HG02852 (cell line): ENCODE measurements at regions not wholly inside any gene's neighbourhood (a gene's known extent, or its start where the extent isn't known, plus 50 kb on each side); places are given as distances from the start of the nearest gene placed in this dataset.

Experiments
- ATAC-seq: cut with Tn5 transposase; IDR thresholded peaks from one replicate; pipeline ENCODE4 v1.9.1; 2021; ENCODE audit warnings: mild to moderate bottlenecking, moderate library complexity; ENCODE audit not compliant: unreplicated experiment

- ATAC-seq: no peak
These were observed 159.9 kb downstream of the KLF13 start for GRCh38 chr15:31486506-31486905.

DNA sequence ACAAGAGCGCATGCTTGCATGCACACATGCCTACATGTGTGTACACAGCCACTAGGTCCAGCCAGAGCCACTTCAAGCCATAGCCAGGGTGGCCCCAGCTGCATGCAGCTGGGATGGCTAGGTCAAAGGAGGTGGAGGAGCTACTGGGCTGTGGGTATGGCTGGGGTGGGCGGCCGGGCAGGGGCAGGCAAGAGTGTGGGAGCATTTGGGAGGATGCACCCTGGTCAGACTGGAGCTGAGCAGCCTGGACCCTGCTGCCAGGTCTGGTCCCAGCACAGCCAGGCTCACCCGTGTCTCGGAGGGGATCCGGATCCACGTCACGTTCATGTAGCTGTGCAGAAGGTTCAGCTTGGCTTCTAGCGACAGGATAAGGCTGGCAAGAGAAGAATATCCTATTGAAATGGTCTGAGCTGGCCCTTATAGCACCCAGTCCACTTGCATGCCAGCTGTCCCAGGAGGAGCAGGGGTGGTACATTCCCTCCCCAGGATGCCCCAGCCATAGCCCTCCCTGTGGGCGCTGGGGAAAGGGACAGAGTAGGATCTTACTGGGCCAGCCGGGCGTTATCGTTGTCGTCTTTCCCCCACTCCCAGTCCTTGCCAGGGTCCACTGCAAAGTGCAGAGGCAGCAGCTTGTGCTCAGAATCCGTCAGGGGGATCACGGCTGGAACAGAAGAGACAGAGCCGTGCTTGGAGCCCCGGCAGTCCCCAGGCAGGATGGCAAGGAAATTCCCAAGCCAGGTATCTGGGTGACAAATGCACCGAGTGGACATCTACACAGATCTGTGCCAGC, 160.5 kb downstream of the KLF13 start:
- ATAC-seq: no peak

DNA sequence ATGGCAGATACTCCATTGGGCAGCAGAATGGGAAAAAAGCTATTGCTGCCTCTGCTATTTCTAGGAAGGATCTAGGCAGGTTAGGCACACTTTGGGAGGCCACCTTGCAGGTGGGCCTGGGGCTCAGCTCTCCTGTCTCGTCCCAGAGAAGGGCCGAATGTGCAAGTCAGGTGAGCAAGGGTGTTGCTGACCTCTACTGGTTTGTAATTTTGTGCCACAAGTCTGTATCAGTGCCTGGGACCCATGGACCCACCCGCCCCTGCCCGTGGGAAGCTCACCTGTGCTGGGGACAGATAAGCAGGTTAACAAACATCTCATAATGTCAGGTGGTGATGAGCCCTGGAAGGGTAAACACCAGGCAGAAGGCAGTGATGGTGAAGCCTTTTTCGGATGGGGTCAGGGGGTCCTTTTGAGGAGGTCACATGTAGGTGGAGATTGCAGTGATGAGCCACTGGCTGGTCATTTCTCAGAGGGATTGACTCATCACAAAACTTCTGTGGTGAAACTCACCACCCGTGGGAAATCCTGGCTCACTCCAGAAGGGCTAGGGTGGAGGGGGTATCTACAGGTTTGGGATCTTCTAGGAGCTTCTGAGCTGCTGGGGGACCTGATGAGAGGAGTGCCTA, 161.3 kb downstream of the KLF13 start:
- peak; percentile 34 for ATAC-seq

DNA sequence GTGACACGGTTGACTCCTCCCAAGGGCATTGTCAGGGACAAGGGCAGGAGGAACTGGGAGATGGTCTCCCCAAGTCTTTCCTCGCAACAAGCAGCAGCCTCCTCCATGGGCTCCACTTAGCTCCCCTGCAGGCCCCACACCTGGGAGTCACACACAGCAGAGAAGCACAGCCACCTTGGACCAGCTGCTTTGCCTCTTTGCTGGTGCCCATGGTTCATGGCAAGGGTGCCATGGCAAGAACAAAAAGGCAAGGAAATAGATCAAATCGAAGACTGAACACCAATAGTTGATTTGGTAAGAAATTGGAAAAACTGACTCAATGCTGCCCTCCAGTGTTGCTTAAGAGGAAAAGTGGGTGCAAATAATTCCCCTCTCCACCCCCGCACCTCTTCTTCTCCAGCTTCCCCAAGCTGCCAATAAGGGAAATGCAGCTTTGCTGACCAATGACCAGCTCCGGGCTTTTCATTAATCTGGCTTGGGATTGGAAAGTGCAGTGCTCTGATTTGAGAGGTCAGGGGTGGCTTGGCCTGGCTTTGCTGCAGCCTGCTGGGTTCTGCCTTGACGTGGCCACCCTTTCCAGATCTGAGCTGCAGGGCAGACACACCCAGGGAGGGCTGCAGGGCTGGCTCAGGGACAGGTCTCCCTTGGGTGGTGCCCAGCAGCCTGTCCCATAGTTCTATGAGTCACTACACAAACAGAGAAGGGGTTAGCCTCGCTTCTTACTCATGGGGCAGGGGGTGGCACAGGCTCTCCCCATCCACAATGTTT, 162.0 kb downstream of the KLF13 start:
- peak; percentile 26 for ATAC-seq

DNA sequence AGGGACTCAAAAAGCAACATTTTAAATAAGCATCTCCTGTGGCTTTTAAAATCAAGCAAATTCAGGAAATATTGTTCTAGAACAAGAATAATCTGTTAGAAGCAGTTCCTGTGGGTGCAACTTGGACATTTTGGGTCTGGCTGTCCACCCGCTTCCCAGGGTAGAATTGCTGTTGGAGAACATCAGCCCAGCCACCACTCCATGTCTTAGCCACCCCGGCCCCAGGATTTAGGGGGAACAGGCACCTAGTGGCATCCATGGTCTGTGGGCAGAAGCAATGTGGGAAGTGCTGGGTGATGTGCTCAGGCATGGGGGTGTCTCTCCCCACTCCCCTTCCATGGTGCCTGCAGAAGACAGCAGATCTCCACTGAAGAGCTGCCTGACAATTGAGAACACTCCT, 162.6 kb downstream of the KLF13 start:
- ATAC-seq: no peak

DNA sequence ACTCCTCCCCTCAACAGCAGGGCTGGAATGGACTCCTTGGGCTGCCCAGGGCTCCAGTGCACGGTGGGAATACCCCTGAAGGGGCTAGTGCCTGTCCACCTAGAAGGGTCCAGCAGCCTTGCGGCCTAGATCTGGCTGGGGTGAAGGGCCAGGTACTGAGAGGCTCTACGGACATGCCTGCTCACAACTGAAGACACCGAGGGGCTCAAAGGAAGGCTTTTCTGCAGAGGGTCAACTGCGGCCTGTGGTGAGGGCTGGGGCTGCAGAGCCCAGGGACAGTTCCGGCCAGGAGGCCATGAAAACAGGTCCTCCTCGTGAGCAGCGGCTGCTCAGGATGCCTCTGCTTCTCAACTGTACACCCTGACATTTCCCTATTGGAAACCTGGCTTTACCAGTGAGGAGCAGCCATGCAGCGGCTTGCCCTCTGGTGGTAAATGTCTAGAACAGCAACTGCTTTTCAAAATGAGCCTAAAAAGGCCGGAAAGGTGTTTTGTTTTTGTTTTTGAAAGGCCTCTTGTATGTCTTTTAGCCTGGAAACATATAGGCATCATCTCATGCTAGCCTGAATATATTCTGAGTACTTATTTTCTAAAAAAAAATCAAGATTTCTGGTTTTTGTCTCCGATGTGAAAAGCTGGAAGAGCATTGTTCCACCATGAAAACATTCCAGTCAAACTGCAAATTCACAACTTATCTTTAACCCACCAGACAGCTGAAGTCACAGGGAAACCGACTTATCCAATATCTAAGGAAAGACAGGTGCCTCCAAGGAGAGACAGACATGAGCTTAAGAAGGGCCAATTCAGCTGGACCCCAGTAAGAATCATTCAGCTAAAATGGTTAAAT, 163.4 kb downstream of the KLF13 start:
- no peak for ATAC-seq

- no peak for ATAC-seq
These were observed 168.2 kb downstream of the KLF13 start for GRCh38 chr15:31494786-31495185.

DNA sequence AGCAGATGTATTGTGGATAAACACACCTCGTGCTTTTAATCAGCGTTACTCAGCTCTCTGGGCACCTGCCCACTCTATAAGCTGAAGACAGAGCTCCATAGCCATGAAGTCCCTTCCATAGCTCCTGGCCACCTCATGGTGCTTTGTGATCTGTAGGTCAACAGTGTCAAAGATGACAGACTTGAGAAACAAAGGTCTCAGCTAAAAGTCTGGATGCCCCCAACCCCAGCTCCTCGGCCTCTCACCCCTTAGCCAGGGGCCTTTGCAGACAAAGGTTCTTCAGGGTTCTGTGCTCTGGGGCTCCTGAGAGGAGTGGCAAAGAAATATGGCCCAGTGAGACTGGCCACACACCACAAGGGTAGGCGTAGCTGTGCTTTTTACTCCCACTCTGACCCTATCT, 168.6 kb downstream of the KLF13 start:
- no peak for ATAC-seq

- ATAC-seq: no peak
These were observed 171.2 kb downstream of the KLF13 start for GRCh38 chr15:31497838-31498237.

DNA sequence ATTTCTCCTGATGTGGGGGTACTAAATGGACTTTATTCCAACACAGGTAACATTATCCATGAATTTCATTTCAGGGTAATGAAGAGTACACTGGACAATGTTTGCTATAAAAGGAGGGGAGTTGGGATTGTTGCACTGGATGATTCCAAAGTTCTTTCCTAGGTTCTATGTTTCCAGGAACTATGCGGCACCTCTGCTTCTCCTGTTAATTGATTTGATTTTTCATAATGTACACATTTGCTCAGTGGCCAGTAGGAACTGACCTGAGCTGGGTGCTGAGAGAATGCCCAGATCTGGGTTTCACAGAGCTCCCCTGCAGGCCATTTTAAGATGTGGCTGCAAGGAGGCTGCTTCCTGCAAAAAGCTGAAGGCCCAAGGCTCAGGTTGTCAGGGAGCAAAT, 171.7 kb downstream of the KLF13 start:
- no peak for ATAC-seq

DNA sequence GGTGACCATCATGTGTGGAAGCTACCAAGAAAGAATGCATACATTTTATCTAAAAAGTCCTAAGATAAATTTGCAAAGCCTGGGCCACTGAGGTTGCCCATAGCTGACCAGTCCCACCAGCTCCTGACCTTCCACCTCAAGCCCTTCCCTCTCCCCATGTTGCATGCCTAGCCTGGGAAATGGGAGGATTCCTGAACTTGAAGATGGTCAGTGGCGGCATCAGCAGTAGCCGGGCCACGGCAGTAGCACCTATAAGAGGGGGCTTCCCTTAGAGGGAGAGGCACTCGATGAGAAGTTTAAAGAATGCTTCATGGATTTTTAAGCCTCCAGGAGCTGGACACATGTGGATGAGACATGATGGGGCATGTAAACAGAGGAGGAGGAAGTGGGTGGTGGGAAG, 172.1 kb downstream of the KLF13 start:
- ATAC-seq: no peak

DNA sequence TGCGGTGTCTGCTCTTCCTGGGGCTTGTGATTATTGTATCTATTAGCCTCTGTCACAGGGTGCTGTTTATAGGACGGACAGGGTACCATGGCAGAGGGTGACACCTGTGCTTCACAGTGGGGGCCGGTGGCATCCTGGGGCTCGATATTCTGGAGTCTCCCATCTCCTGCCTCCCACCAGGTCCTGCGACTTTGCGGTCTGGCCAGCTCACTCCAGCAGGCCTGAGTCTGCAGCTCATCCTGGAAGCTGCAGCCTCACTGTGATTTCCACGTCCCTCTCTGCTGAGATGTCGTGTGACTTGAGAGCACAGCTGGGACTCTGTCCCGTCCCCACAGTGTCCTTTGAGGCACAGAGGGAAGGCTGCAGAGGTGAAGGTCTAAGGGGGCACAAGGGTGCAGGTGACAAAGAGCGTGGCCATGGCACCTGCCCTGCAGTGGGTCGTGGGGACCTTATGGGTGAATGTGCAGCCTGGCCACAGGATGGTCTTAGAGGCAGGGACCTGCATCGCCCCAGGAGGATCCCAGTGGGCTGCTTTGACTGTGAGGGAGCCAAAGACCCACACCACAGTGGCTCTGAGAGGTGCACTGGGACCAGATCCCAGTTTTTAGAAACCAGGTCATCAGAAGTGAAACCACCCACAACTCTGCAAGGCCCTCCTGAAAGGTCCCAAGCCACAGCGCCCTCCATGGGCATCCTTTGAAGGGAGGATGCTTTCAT, 172.8 kb downstream of the KLF13 start:
- no peak for ATAC-seq

- ATAC-seq: no peak
These were observed 173.5 kb downstream of the KLF13 start for GRCh38 chr15:31499953-31500765.

- ATAC-seq: no peak
These were observed 174.3 kb downstream of the KLF13 start for GRCh38 chr15:31500766-31501449.

DNA sequence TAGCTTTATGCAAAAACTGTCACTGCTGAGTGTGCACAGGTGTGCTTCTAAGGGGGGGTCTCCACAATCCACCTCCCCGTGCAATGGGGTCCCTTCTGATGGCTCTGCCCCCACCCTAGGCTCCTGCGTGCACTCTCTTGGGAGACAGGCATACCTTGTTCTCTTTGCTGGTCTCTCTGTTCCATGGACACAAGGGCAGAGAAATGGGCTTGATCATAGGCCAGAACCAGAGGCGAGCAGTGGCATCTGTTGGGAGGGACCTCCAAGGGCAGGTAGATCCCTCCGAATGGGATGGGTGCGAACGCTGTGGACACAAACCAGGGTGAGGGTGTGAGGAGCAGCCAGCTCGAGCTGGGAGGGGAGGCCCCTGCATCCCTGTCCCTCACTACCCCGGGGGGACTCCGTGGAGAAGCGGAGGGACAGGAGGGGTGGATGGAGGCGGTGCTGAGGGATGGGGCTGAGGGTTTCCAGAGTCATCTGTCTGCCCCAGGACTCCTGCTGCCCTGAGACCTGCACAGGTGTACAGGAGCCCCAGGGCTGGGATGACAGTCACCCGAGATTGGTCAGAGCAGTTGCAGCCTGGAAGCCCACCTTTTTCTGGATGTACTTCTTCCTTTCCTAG, 175.0 kb downstream of the KLF13 start:
- ATAC-seq: no peak

- no peak for ATAC-seq
These were observed 176.1 kb downstream of the KLF13 start for GRCh38 chr15:31502541-31503229.

GRCh38 chr15:31503256-31503655, 176.6 kb downstream of the KLF13 start:
- no peak for ATAC-seq
